ENCODE measurements at regions not wholly inside any gene's neighbourhood (a gene's known extent, or its start where the extent isn't known, plus 50 kb on each side); places are given as distances from the start of the nearest gene placed in this dataset.

- Histone ChIP-seq H3K27ac (ENCODE audit: low read length) (no peak overlapping the region), H3K36me3 (ENCODE audit: control insufficient read depth, insufficient read depth, low read length) (no peaks in the 10 kb centered on the region), H3K27me3 (ENCODE audit: control insufficient read depth, insufficient read depth, low read length) (no peaks in the 10 kb centered on the region; the same call in 1 of the 2 replicates), H3K4me1 (ENCODE audit: control insufficient read depth, insufficient read depth, low read length) (peaks cover 3% of the 10 kb centered on the region; the same call in 1 of the 2 replicates), H3K4me3 (ENCODE audit: low read length) (no peak overlapping the region), H3K9me3 (ENCODE audit: control insufficient read depth, insufficient read depth, low read length) (no peaks in the 10 kb centered on the region)
- no CpG with 5 or more reads among the region's 2 CpGs for WGBS (ENCODE audit: insufficient coverage, insufficient read length)
- no peak for DNase-seq (ENCODE audit: low read depth, low spot score)
Observed at GRCh38 chr17:72397223-72397667, 276.4 kb downstream of the SOX9 start.

- H3K27ac ChIP-seq (ENCODE audit: low read length), result no peak overlapping the region
- peaks cover 3% of the 10 kb centered on the region; the same call in 1 of the 2 replicates for H3K4me1 ChIP-seq (ENCODE audit: control insufficient read depth, insufficient read depth, low read length)
Observed at GRCh38 chr17:72397687-72398086, 276.9 kb downstream of the SOX9 start.

GRCh38 chr17:72399023-72399607 lies 278.3 kb downstream of the SOX9 start:
- no CpG with 5 or more reads among the region's 9 CpGs for WGBS (ENCODE audit: insufficient coverage, insufficient read length)
- H3K36me3 ChIP-seq (ENCODE audit: control insufficient read depth, insufficient read depth, low read length), result no peaks in the 10 kb centered on the region
- no peaks in the 10 kb centered on the region; the same call in 1 of the 2 replicates for H3K27me3 ChIP-seq (ENCODE audit: control insufficient read depth, insufficient read depth, low read length)
- no peak overlapping the region for H3K27ac ChIP-seq (ENCODE audit: low read length)
- no peak for DNase-seq (ENCODE audit: low read depth, low spot score)
- no peaks in the 10 kb centered on the region for H3K9me3 ChIP-seq (ENCODE audit: control insufficient read depth, insufficient read depth, low read length)
- no peak overlapping the region for H3K4me3 ChIP-seq (ENCODE audit: low read length)
- peaks cover 2% of the 10 kb centered on the region; the same call in 1 of the 2 replicates for H3K4me1 ChIP-seq (ENCODE audit: control insufficient read depth, insufficient read depth, low read length)

More at GRCh38 chr17:72397687-72398086, 276.9 kb downstream of the SOX9 start:
- Histone ChIP-seq H3K27me3 (ENCODE audit: control insufficient read depth, insufficient read depth, low read length) (no peaks in the 10 kb centered on the region; the same call in 1 of the 2 replicates), H3K9me3 (ENCODE audit: control insufficient read depth, insufficient read depth, low read length) (no peaks in the 10 kb centered on the region), H3K36me3 (ENCODE audit: control insufficient read depth, insufficient read depth, low read length) (no peaks in the 10 kb centered on the region), H3K4me3 (ENCODE audit: low read length) (no peak overlapping the region)
- no peak for DNase-seq (ENCODE audit: low read depth, low spot score)
- no CpG with 5 or more reads among the region's 3 CpGs for WGBS (ENCODE audit: insufficient coverage, insufficient read length)

GRCh38 chr17:72399608-72400487 lies 279.0 kb downstream of the SOX9 start:
- Histone ChIP-seq H3K27ac (ENCODE audit: low read length) (no peak overlapping the region), H3K4me3 (ENCODE audit: low read length) (no peak overlapping the region), H3K36me3 (ENCODE audit: control insufficient read depth, insufficient read depth, low read length) (no peaks in the 10 kb centered on the region), H3K4me1 (ENCODE audit: control insufficient read depth, insufficient read depth, low read length) (no peaks in the 10 kb centered on the region), H3K9me3 (ENCODE audit: control insufficient read depth, insufficient read depth, low read length) (no peaks in the 10 kb centered on the region), H3K27me3 (ENCODE audit: control insufficient read depth, insufficient read depth, low read length) (no peaks in the 10 kb centered on the region; the same call in 1 of the 2 replicates)
- DNase-seq (ENCODE audit: low read depth, low spot score), result no peak
- WGBS (ENCODE audit: insufficient coverage, insufficient read length), result no CpG with 5 or more reads among the region's 15 CpGs

GRCh38 chr17:72400488-72400827 lies 279.6 kb downstream of the SOX9 start:
- no peak for DNase-seq (ENCODE audit: low read depth, low spot score)
- Histone ChIP-seq H3K4me3 (ENCODE audit: low read length) (no peak overlapping the region), H3K36me3 (ENCODE audit: control insufficient read depth, insufficient read depth, low read length) (no peaks in the 10 kb centered on the region), H3K9me3 (ENCODE audit: control insufficient read depth, insufficient read depth, low read length) (no peaks in the 10 kb centered on the region), H3K27me3 (ENCODE audit: control insufficient read depth, insufficient read depth, low read length) (no peaks in the 10 kb centered on the region; the same call in 1 of the 2 replicates), H3K27ac (ENCODE audit: low read length) (no peak overlapping the region), H3K4me1 (ENCODE audit: control insufficient read depth, insufficient read depth, low read length) (no peaks in the 10 kb centered on the region)
- WGBS (ENCODE audit: insufficient coverage, insufficient read length), result no CpG with 5 or more reads among the region's 7 CpGs

GRCh38 chr17:72400863-72401262 lies 280.0 kb downstream of the SOX9 start:
- H3K9me3 ChIP-seq (ENCODE audit: control insufficient read depth, insufficient read depth, low read length), result no peaks in the 10 kb centered on the region
- no CpG with 5 or more reads among the region's 3 CpGs for WGBS (ENCODE audit: insufficient coverage, insufficient read length)

GRCh38 chr17:72401883-72402726 lies 281.3 kb downstream of the SOX9 start:
- WGBS (ENCODE audit: insufficient coverage, insufficient read length), result no CpG with 5 or more reads among the region's 5 CpGs
- H3K27me3 ChIP-seq (ENCODE audit: control insufficient read depth, insufficient read depth, low read length), result peaks cover 1% of the 10 kb centered on the region; the same call in 1 of the 2 replicates
- H3K27ac ChIP-seq (ENCODE audit: low read length), result no peak overlapping the region
- H3K4me3 ChIP-seq (ENCODE audit: low read length), result no peak overlapping the region
- no peaks in the 10 kb centered on the region for H3K9me3 ChIP-seq (ENCODE audit: control insufficient read depth, insufficient read depth, low read length)
- H3K36me3 ChIP-seq (ENCODE audit: control insufficient read depth, insufficient read depth, low read length), result no peaks in the 10 kb centered on the region
- H3K4me1 ChIP-seq (ENCODE audit: control insufficient read depth, insufficient read depth, low read length), result no peaks in the 10 kb centered on the region
- no peak for DNase-seq (ENCODE audit: low read depth, low spot score)

More at GRCh38 chr17:72400863-72401262, 280.0 kb downstream of the SOX9 start:
- Histone ChIP-seq H3K4me1 (ENCODE audit: control insufficient read depth, insufficient read depth, low read length) (no peaks in the 10 kb centered on the region), H3K27me3 (ENCODE audit: control insufficient read depth, insufficient read depth, low read length) (no peaks in the 10 kb centered on the region; the same call in 1 of the 2 replicates), H3K36me3 (ENCODE audit: control insufficient read depth, insufficient read depth, low read length) (no peaks in the 10 kb centered on the region), H3K27ac (ENCODE audit: low read length) (no peak overlapping the region), H3K4me3 (ENCODE audit: low read length) (no peak overlapping the region)
- no peak for DNase-seq (ENCODE audit: low read depth, low spot score)

GRCh38 chr17:72402727-72403210 lies 281.9 kb downstream of the SOX9 start:
- H3K4me3 ChIP-seq (ENCODE audit: low read length), result no peak overlapping the region

GRCh38 chr17:72403713-72404209 lies 282.9 kb downstream of the SOX9 start:
- H3K27ac ChIP-seq (ENCODE audit: low read length), result no peak overlapping the region
- H3K36me3 ChIP-seq (ENCODE audit: control insufficient read depth, insufficient read depth, low read length), result no peaks in the 10 kb centered on the region
- H3K4me1 ChIP-seq (ENCODE audit: control insufficient read depth, insufficient read depth, low read length), result 0 out of 2 replicates have a peak, but pooled peaks cover 2% of the 10 kb centered on the region
- H3K9me3 ChIP-seq (ENCODE audit: control insufficient read depth, insufficient read depth, low read length), result no peaks in the 10 kb centered on the region
- H3K27me3 ChIP-seq (ENCODE audit: control insufficient read depth, insufficient read depth, low read length), result peaks cover 10% of the 10 kb centered on the region; the same call in 1 of the 2 replicates
- no CpG with 5 or more reads among the region's 7 CpGs for WGBS (ENCODE audit: insufficient coverage, insufficient read length)
- no peak for DNase-seq (ENCODE audit: low read depth, low spot score)
- no peak overlapping the region for H3K4me3 ChIP-seq (ENCODE audit: low read length)

More at GRCh38 chr17:72402727-72403210, 281.9 kb downstream of the SOX9 start:
- 0 out of 2 replicates have a peak, but pooled peaks cover 2% of the 10 kb centered on the region for H3K4me1 ChIP-seq (ENCODE audit: control insufficient read depth, insufficient read depth, low read length)
- H3K9me3 ChIP-seq (ENCODE audit: control insufficient read depth, insufficient read depth, low read length), result no peaks in the 10 kb centered on the region
- no CpG with 5 or more reads among the region's 5 CpGs for WGBS (ENCODE audit: insufficient coverage, insufficient read length)
- no peak for DNase-seq (ENCODE audit: low read depth, low spot score)
- no peak overlapping the region for H3K27ac ChIP-seq (ENCODE audit: low read length)
- no peaks in the 10 kb centered on the region for H3K36me3 ChIP-seq (ENCODE audit: control insufficient read depth, insufficient read depth, low read length)
- H3K27me3 ChIP-seq (ENCODE audit: control insufficient read depth, insufficient read depth, low read length), result peaks cover 2% of the 10 kb centered on the region; the same call in 1 of the 2 replicates

All from iPS DF 6.9 (cell line).